ENCODE measurements at regions not wholly inside any gene's neighbourhood (a gene's known extent, or its start where the extent isn't known, plus 50 kb on each side); places are given as distances from the start of the nearest gene placed in this dataset.

DNA sequence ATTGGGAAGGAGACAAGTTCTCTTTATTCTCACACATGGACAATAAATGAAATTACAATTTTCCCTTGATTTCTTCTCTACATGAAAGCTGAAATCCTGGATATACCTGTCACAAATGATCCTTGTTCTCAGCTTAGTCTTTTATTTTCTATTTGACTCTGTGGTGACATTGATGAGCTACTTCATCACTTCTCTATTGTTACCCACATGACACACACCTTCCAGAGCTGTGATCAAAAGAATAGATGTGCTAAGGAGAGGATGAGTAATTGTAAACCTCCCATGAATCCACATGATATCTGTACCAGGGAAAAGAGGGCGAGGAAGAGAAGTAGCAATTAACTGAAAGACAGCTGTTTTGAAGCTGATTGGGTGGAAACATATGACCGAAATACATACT lies 102.0 kb downstream of the CAVIN4 start:
- H3K36me3 ChIP-seq (ENCODE audit: control insufficient read depth, insufficient read depth, low read length) = no peaks in the 10 kb centered on the region
- ChIA-PET POLR2A (no interaction called here), CTCF (no interaction called here)
- DNase-seq (ENCODE audit: low read depth, low spot score) (no peak), ATAC-seq (no peak)
- H3K4me1 ChIP-seq (ENCODE audit: control insufficient read depth, insufficient read depth, low read length) = no peaks in the 10 kb centered on the region
- in situ Hi-C loops (cut with HindIII; ENCODE audit: low pct_unique_long_range_greater_than_20kb, low sequenced_read_pairs) (no loop called here), intact Hi-C loops (cut with micrococcal nuclease; ENCODE audit: unreplicated experiment) (no loop called here)
- no peaks in the 10 kb centered on the region for H3K27me3 ChIP-seq (ENCODE audit: control insufficient read depth, insufficient read depth, low read length)
- H3K9me3 ChIP-seq (ENCODE audit: control insufficient read depth, insufficient read depth, low read depth, low read length) = no peaks in the 10 kb centered on the region
- H3K27ac ChIP-seq (ENCODE audit: low read length) = no peak overlapping the region
- no peak overlapping the region for H3K4me3 ChIP-seq (ENCODE audit: low read depth in 2 of 2, low read length in 2 of 2)
- TF ChIP-seq, protein P1, sequence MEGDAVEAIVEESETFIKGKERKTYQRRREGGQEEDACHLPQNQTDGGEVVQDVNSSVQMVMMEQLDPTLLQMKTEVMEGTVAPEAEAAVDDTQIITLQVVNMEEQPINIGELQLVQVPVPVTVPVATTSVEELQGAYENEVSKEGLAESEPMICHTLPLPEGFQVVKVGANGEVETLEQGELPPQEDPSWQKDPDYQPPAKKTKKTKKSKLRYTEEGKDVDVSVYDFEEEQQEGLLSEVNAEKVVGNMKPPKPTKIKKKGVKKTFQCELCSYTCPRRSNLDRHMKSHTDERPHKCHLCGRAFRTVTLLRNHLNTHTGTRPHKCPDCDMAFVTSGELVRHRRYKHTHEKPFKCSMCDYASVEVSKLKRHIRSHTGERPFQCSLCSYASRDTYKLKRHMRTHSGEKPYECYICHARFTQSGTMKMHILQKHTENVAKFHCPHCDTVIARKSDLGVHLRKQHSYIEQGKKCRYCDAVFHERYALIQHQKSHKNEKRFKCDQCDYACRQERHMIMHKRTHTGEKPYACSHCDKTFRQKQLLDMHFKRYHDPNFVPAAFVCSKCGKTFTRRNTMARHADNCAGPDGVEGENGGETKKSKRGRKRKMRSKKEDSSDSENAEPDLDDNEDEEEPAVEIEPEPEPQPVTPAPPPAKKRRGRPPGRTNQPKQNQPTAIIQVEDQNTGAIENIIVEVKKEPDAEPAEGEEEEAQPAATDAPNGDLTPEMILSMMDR (IDR thresholded peaks at IDR 0.05) = no peak
- TF ChIP-seq SIN3A (IDR thresholded peaks at IDR 0.05; ENCODE audit: borderline replicate concordance, insufficient read depth, low read depth, low read length) = no peak
- TF ChIP-seq, protein P2, sequence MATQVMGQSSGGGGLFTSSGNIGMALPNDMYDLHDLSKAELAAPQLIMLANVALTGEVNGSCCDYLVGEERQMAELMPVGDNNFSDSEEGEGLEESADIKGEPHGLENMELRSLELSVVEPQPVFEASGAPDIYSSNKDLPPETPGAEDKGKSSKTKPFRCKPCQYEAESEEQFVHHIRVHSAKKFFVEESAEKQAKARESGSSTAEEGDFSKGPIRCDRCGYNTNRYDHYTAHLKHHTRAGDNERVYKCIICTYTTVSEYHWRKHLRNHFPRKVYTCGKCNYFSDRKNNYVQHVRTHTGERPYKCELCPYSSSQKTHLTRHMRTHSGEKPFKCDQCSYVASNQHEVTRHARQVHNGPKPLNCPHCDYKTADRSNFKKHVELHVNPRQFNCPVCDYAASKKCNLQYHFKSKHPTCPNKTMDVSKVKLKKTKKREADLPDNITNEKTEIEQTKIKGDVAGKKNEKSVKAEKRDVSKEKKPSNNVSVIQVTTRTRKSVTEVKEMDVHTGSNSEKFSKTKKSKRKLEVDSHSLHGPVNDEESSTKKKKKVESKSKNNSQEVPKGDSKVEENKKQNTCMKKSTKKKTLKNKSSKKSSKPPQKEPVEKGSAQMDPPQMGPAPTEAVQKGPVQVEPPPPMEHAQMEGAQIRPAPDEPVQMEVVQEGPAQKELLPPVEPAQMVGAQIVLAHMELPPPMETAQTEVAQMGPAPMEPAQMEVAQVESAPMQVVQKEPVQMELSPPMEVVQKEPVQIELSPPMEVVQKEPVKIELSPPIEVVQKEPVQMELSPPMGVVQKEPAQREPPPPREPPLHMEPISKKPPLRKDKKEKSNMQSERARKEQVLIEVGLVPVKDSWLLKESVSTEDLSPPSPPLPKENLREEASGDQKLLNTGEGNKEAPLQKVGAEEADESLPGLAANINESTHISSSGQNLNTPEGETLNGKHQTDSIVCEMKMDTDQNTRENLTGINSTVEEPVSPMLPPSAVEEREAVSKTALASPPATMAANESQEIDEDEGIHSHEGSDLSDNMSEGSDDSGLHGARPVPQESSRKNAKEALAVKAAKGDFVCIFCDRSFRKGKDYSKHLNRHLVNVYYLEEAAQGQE (IDR thresholded peaks at IDR 0.05; ENCODE audit: insufficient read depth in 1 of 2, low read depth in 2 of 2, low read length in 1 of 2) = no peak
- TF ChIP-seq POLR2AphosphoS5 (IDR thresholded peaks at IDR 0.05; ENCODE audit: low read depth, low read length) = no peak
- no peak for TF ChIP-seq TCF7L2 (IDR thresholded peaks at IDR 0.05; ENCODE audit: low read depth, low read length)
- BruUV-seq (replicated peaks) = no TSS peak

DNA sequence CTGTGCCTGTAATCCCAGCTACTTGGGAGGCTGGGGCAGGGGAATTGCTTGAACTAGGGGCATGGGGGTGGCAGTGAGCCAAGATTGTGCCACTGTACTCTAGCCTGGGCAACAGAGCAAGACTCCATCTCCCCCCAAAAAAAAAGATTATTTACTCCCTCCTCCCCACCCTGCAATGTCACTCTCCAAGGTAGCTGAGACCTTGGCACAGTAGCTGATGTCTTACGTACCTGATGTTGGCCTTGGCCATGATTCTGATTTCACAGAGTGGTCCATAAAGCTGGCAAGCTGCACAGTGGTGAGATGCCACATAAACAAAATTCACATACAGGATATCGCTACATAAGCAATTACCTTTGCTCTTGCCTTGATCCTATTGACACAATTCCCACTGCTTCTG lies 108.5 kb downstream of the CAVIN4 start:
- no peaks in the 10 kb centered on the region for H3K9me3 ChIP-seq (ENCODE audit: control insufficient read depth, insufficient read depth, low read depth, low read length)
- no TSS peak for BruUV-seq (replicated peaks)
- POLR2A ChIA-PET = no interaction called here
- H3K27me3 ChIP-seq (ENCODE audit: control insufficient read depth, insufficient read depth, low read length) = no peaks in the 10 kb centered on the region
- DNase-seq (ENCODE audit: low read depth, low spot score) = no peak
- CTCF ChIA-PET = no interaction called here
- no peak overlapping the region for H3K4me3 ChIP-seq (ENCODE audit: low read depth in 2 of 2, low read length in 2 of 2)
- intact Hi-C loops (cut with micrococcal nuclease; ENCODE audit: unreplicated experiment) = no loop called here
- TF ChIP-seq, protein P2 (IDR thresholded peaks at IDR 0.05; ENCODE audit: insufficient read depth in 1 of 2, low read depth in 2 of 2, low read length in 1 of 2) = no peak
- TF ChIP-seq, protein P1 (IDR thresholded peaks at IDR 0.05) = no peak
- no peak for TF ChIP-seq TCF7L2 (IDR thresholded peaks at IDR 0.05; ENCODE audit: low read depth, low read length)
- no peak for TF ChIP-seq SIN3A (IDR thresholded peaks at IDR 0.05; ENCODE audit: borderline replicate concordance, insufficient read depth, low read depth, low read length)
- TF ChIP-seq POLR2AphosphoS5 (IDR thresholded peaks at IDR 0.05; ENCODE audit: low read depth, low read length) = no peak
- no peaks in the 10 kb centered on the region for H3K4me1 ChIP-seq (ENCODE audit: control insufficient read depth, insufficient read depth, low read length)
- in situ Hi-C loops (cut with HindIII; ENCODE audit: low pct_unique_long_range_greater_than_20kb, low sequenced_read_pairs) = no loop called here
- no peak overlapping the region for H3K27ac ChIP-seq (ENCODE audit: low read length)
- H3K36me3 ChIP-seq (ENCODE audit: control insufficient read depth, insufficient read depth, low read length) = no peaks in the 10 kb centered on the region
- ATAC-seq = no peak

Data from Panc1 (cell line).